ENCODE measurements at regions not wholly inside any gene's neighbourhood (a gene's known extent, or its start where the extent isn't known, plus 50 kb on each side); places are given as distances from the start of the nearest gene placed in this dataset.

DNA sequence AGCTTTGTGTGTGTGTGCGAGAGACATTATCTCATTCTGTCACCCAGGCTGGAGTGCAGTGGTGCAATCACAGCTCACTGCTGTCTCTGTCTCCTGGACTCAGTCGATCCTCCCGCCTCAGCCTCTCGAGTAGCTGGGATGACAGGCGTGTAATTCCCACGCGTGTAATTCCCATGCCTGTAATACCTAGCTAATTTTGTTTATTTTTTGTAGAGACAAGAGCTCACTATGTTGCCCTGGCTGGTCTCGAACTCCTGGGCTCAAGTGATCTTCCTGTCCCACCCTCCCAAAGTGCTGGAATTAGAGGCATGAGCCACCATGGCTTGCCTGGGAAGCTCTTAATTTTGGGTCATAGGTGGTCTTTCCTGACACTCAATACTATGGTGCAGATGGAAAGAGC lies 205.3 kb upstream of the TNRC6C start:
- no peaks in the 10 kb centered on the region for H3K23me2 ChIP-seq (ENCODE audit: low read depth, low read length)
- no peaks in the 10 kb centered on the region for H3K79me1 ChIP-seq (ENCODE audit: low read depth, low read length)
- H4K20me1 ChIP-seq (replicated peaks in 1 of 2; ENCODE audit: control insufficient read depth in 1 of 2, insufficient read depth in 2 of 2, low read length in 2 of 2): no peaks in the 10 kb centered on the region
- H4K91ac ChIP-seq (replicated peaks; ENCODE audit: insufficient read length, low read length): no peak overlapping the region
- FAIRE-seq (no peak), DNase-seq (ENCODE audit: low read depth in 1 of 2, low spot score in 2 of 2) (no peak)
- no peak overlapping the region for H2AFZ ChIP-seq (ENCODE audit: low read length)
- no peak overlapping the region; the same call in 1 of the 2 replicates for H2BK12ac ChIP-seq (ENCODE audit: low read depth, low read length)
- H3K4me3 ChIP-seq (ENCODE audit: extremely low read depth in 1 of 4, insufficient read depth in 2 of 4, low read depth in 3 of 4, low read length in 4 of 4): no peak overlapping the region
- H3K4me2 ChIP-seq (ENCODE audit: insufficient read depth in 1 of 2, low read depth in 2 of 2, low read length in 2 of 2): no peak overlapping the region
- no peak overlapping the region for H3K4ac ChIP-seq (replicated peaks; ENCODE audit: insufficient read length, low read depth, low read length)
- WGBS, 2 experiments (ENCODE audit: extremely low coverage in 1 of 2, insufficient coverage in 1 of 2, insufficient read length in 1 of 2, insufficient replicate concordance in 2 of 2, low coverage in 1 of 2, low lambda C conversion rate in 2 of 2, missing lambda C conversion rate in 1 of 2): 88% methylated on average over 8 of the region's 8 CpGs; no CpG with 5 or more reads in 1 of the 2 experiments
- H3K18ac ChIP-seq (ENCODE audit: extremely low read depth, low read length): no peak overlapping the region
- no peaks in the 10 kb centered on the region; a peak in 1 of 7 replicates for H3K27me3 ChIP-seq (replicated peaks in 1 of 4; ENCODE audit: control insufficient read depth in 3 of 4, extremely low read depth in 1 of 4, insufficient read depth in 3 of 4, low read length in 3 of 4)
- H3K9ac ChIP-seq (replicated peaks in 1 of 4; ENCODE audit: extremely low read depth in 1 of 4, low read depth in 3 of 4, low read length in 3 of 4): no peak overlapping the region
- H3K9me3 ChIP-seq (ENCODE audit: insufficient read depth in 2 of 2, low read depth in 1 of 2, low read length in 1 of 2): peaks cover 3 to 7% of the 10 kb centered on the region in 2 experiments; a peak in 1 of 4 replicates
- CTCF ChIA-PET (ENCODE audit: partially characterized antibody): interaction anchor here (0.6 to 6.0 kb wide), 8 partner anchors 9 to 326 kb away, joined by 3 to 42 read pairs (median 4); no protein-coding TSS in a partner anchor
- no peak overlapping the region for H3K14ac ChIP-seq (ENCODE audit: insufficient read length)
- no peaks in the 10 kb centered on the region for H3K79me2 ChIP-seq (ENCODE audit: control insufficient read depth in 1 of 2, insufficient read depth in 2 of 2, low read length in 2 of 2)
- no peak overlapping the region for H4K5ac ChIP-seq (ENCODE audit: insufficient read length, low read depth, low read length)
- H3K23ac ChIP-seq (ENCODE audit: insufficient read length): no peak overlapping the region
- no peak overlapping the region for H3K56ac ChIP-seq (replicated peaks; ENCODE audit: insufficient read length, low read depth, low read length)
- peaks cover 0 to 9% (median 0%) of the 10 kb centered on the region in 4 experiments; a peak in 4 of 7 replicates for H3K4me1 ChIP-seq (replicated peaks in 1 of 4; ENCODE audit: control insufficient read depth in 3 of 4, insufficient read depth in 4 of 4, low read length in 3 of 4)
- POLR2A ChIA-PET (ENCODE audit: partially characterized antibody): interaction anchor here (0.9 to 1.7 kb wide), 3 partner anchors 9 to 266 kb away, joined by 3 read pairs; no protein-coding TSS in a partner anchor
- no peak overlapping the region for H2BK120ac ChIP-seq (replicated peaks; ENCODE audit: low read depth, low read length)
- H2AK5ac ChIP-seq (ENCODE audit: low read depth, low read length): no peak overlapping the region
- no peak overlapping the region for H3K27ac ChIP-seq (ENCODE audit: low read depth, low read length)
- no peaks in the 10 kb centered on the region for H3K36me3 ChIP-seq (ENCODE audit: control insufficient read depth in 2 of 4, insufficient read depth in 4 of 4, low read length in 3 of 4)
- no peak overlapping the region for H2BK15ac ChIP-seq (ENCODE audit: low read length)
- 0 out of 2 replicates have a peak overlapping the region, but pooled peaks have one; percentile 53 for H2BK20ac ChIP-seq (ENCODE audit: low read length)
- no peak for TF ChIP-seq USF2 (IDR thresholded peaks at IDR 0.05; ENCODE audit: low read length)
- TF ChIP-seq GTF2F1 (IDR thresholded peaks at IDR 0.05; ENCODE audit: borderline replicate concordance, low read depth, low read length): no peak
- TF ChIP-seq CEBPB (IDR thresholded peaks at IDR 0.05; ENCODE audit: low read depth, low read length): no peak
- TF ChIP-seq, protein P1, sequence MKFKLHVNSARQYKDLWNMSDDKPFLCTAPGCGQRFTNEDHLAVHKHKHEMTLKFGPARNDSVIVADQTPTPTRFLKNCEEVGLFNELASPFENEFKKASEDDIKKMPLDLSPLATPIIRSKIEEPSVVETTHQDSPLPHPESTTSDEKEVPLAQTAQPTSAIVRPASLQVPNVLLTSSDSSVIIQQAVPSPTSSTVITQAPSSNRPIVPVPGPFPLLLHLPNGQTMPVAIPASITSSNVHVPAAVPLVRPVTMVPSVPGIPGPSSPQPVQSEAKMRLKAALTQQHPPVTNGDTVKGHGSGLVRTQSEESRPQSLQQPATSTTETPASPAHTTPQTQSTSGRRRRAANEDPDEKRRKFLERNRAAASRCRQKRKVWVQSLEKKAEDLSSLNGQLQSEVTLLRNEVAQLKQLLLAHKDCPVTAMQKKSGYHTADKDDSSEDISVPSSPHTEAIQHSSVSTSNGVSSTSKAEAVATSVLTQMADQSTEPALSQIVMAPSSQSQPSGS (IDR thresholded peaks at IDR 0.05; ENCODE audit: low read length): no peak
- TF ChIP-seq SRF (IDR thresholded peaks at IDR 0.05; ENCODE audit: low read depth, low read length): no peak
- H2BK5ac ChIP-seq (ENCODE audit: low read depth, low read length): no peak overlapping the region
- no peak overlapping the region for H4K8ac ChIP-seq (ENCODE audit: extremely low read depth, insufficient read depth, low read length)
